ENCODE measurements at regions not wholly inside any gene's neighbourhood (a gene's known extent, or its start where the extent isn't known, plus 50 kb on each side); places are given as distances from the start of the nearest gene placed in this dataset.

DNA sequence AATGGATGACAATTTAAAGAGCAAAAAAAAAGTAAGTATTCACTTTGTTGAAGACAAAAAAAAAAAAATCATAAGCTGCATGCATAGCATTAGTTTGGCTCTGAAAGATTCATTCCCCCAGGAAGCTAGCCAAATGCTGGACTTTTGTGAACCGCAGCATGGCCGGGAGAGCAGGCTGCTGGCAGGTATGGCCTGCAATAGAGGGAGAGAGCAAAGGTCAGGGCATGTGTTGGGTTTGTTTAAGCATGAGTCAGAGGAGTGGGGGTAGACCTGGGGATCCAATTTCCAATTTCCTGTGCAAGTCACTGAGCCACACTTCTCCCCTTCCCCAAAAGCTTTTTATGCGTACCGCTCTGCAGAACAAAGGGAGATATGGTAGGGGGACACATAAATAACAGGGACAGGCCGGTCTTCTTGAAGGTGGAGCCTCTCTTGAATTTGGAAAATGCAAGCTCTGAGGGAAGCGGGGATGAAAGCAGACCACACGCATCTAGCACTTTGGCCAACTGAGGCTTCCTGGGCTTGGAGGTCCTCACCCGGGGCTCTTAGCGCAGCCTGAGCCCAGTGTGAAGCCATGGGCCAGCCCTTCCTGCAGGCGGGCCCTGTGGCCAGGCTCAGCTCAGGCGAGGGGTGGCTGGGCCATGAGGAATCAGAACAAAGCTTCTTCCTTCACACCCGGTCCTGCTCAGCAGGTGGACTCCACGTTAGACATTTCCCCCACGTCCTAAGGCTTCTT, 171.1 kb downstream of the TOMM20 start (continued):
- TF ChIP-seq, protein P1, sequence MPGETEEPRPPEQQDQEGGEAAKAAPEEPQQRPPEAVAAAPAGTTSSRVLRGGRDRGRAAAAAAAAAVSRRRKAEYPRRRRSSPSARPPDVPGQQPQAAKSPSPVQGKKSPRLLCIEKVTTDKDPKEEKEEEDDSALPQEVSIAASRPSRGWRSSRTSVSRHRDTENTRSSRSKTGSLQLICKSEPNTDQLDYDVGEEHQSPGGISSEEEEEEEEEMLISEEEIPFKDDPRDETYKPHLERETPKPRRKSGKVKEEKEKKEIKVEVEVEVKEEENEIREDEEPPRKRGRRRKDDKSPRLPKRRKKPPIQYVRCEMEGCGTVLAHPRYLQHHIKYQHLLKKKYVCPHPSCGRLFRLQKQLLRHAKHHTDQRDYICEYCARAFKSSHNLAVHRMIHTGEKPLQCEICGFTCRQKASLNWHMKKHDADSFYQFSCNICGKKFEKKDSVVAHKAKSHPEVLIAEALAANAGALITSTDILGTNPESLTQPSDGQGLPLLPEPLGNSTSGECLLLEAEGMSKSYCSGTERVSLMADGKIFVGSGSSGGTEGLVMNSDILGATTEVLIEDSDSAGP (CRISPR knock-in tag; IDR thresholded peaks at IDR 0.05; ENCODE audit: borderline replicate concordance) = peak; percentile 53
- TF ChIP-seq CSRNP2 (CRISPR knock-in tag; conservative IDR thresholded peaks at IDR 0.05; ENCODE audit: low read depth) (no peak), TBL1XR1 (IDR thresholded peaks at IDR 0.05; ENCODE audit: borderline replicate concordance, low read length, partially characterized antibody) (no peak), KLF9 (CRISPR knock-in tag; IDR thresholded peaks at IDR 0.05; ENCODE audit: low read depth) (peak; percentile 81; the same call in 1 of the 2 replicates), XBP1 (CRISPR knock-in tag; IDR thresholded peaks at IDR 0.05) (peak; percentile 85; the same call in 1 of the 2 replicates), ZNF30 (CRISPR knock-in tag; IDR thresholded peaks at IDR 0.05) (no peak), JARID2 (CRISPR knock-in tag; IDR thresholded peaks at IDR 0.05; ENCODE audit: insufficient replicate concordance) (no peak), LBX2 (CRISPR knock-in tag; IDR thresholded peaks at IDR 0.05; ENCODE audit: borderline replicate concordance) (no peak), ZKSCAN1 (IDR thresholded peaks at IDR 0.05; ENCODE audit: low read length) (no peak), NFKB2 (CRISPR knock-in tag; IDR thresholded peaks at IDR 0.05; ENCODE audit: borderline replicate concordance) (no peak; the same call in 1 of the 2 replicates), NFIB (CRISPR knock-in tag; IDR thresholded peaks at IDR 0.05; ENCODE audit: borderline replicate concordance) (no peak), HOXA3 (CRISPR knock-in tag; IDR thresholded peaks at IDR 0.05) (peak; percentile 90), AFF4 (CRISPR knock-in tag; IDR thresholded peaks at IDR 0.05) (no peak; the same call in none of the 2 replicates), ZNF724P (CRISPR knock-in tag; IDR thresholded peaks at IDR 0.05; ENCODE audit: borderline replicate concordance) (no peak; the same call in 1 of the 2 replicates), KMT2B (CRISPR knock-in tag; IDR thresholded peaks at IDR 0.05) (no peak), ZNF264 (CRISPR knock-in tag; IDR thresholded peaks at IDR 0.05) (peak; percentile 54; the same call in 1 of the 2 replicates), GZF1 (CRISPR knock-in tag; IDR thresholded peaks at IDR 0.05) (no peak), GATAD1 (CRISPR knock-in tag; IDR thresholded peaks at IDR 0.05) (peak; percentile 61), ZFP36L1 (CRISPR knock-in tag; IDR thresholded peaks at IDR 0.05) (0 out of 2 replicates have a peak, but pooled peaks have one; percentile 42), CCDC6 (CRISPR knock-in tag; IDR thresholded peaks at IDR 0.05) (no peak), ZBTB1 (CRISPR knock-in tag; IDR thresholded peaks at IDR 0.05; ENCODE audit: borderline replicate concordance) (no peak)
- TF ChIP-seq, protein P2, sequence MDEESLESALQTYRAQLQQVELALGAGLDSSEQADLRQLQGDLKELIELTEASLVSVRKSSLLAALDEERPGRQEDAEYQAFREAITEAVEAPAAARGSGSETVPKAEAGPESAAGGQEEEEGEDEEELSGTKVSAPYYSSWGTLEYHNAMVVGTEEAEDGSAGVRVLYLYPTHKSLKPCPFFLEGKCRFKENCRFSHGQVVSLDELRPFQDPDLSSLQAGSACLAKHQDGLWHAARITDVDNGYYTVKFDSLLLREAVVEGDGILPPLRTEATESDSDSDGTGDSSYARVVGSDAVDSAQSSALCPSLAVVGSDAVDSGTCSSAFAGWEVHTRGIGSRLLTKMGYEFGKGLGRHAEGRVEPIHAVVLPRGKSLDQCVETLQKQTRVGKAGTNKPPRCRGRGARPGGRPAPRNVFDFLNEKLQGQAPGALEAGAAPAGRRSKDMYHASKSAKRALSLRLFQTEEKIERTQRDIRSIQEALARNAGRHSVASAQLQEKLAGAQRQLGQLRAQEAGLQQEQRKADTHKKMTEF (CRISPR knock-in tag; IDR thresholded peaks at IDR 0.05) = peak; percentile 95
